ENCODE measurements at regions not wholly inside any gene's neighbourhood (a gene's known extent, or its start where the extent isn't known, plus 50 kb on each side); places are given as distances from the start of the nearest gene placed in this dataset.

DNA sequence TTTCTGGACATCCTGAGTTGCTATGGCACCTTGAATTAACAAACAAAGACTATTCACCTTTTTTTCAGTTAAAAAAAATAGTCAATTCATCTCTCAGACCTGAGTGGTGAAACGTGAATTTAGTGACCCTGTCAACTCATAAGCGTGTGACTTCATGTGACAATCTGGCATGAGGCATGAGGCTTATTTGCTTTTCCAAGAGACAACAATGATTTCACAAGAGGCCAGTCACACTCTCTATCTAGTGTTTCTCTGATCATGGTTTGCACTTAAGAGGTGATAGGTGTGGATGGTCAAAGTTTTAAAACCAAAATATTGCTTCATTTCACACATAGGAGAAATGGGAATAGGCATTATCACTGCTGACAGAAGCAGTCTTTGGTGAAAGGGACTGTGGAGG lies 559.6 kb upstream of the ACO1 start:
- TF ChIP-seq, protein P1, sequence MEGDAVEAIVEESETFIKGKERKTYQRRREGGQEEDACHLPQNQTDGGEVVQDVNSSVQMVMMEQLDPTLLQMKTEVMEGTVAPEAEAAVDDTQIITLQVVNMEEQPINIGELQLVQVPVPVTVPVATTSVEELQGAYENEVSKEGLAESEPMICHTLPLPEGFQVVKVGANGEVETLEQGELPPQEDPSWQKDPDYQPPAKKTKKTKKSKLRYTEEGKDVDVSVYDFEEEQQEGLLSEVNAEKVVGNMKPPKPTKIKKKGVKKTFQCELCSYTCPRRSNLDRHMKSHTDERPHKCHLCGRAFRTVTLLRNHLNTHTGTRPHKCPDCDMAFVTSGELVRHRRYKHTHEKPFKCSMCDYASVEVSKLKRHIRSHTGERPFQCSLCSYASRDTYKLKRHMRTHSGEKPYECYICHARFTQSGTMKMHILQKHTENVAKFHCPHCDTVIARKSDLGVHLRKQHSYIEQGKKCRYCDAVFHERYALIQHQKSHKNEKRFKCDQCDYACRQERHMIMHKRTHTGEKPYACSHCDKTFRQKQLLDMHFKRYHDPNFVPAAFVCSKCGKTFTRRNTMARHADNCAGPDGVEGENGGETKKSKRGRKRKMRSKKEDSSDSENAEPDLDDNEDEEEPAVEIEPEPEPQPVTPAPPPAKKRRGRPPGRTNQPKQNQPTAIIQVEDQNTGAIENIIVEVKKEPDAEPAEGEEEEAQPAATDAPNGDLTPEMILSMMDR (IDR thresholded peaks at IDR 0.05; ENCODE audit: low read depth, low read length): no peak
- no peak for DNase-seq (ENCODE audit: extremely low read depth, low read depth)

- TF ChIP-seq, protein P1 (IDR thresholded peaks at IDR 0.05; ENCODE audit: low read depth, low read length): no peak
Observed at GRCh38 chr9:31837211-31837610, 547.2 kb upstream of the ACO1 start.

GRCh38 chr9:31839273-31839672 lies 545.2 kb upstream of the ACO1 start:
- TF ChIP-seq, protein P1 (IDR thresholded peaks at IDR 0.05; ENCODE audit: low read depth, low read length): no peak
- DNase-seq (ENCODE audit: extremely low read depth, low read depth): no peak

More at GRCh38 chr9:31837211-31837610, 547.2 kb upstream of the ACO1 start:
- DNase-seq (ENCODE audit: extremely low read depth, low read depth): no peak

GRCh38 chr9:31840702-31841101 lies 543.7 kb upstream of the ACO1 start:
- TF ChIP-seq, protein P1 (IDR thresholded peaks at IDR 0.05; ENCODE audit: low read depth, low read length): no peak
- DNase-seq (ENCODE audit: extremely low read depth, low read depth): no peak

DNA sequence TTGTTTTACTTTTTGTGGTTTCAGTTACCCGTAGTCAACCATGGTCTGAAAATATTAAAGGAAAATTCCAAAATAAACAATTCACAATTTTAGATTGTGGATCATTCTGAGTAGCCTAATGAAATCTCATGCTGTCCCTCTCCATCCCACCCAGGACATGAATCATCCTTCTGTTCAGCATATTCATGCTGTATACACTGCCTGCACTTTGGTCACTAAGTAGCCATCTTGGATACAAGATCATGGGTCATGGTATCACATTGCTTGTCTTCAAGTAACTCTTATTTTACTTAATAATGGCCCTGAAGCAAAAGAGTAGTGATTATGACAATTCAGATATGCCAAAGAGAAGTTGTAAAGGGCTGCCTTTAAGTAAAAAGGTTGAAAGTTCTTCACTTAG lies 536.5 kb upstream of the ACO1 start:
- no peak for DNase-seq (ENCODE audit: extremely low read depth, low read depth)
- TF ChIP-seq, protein P1 (IDR thresholded peaks at IDR 0.05; ENCODE audit: low read depth, low read length): no peak

- DNase-seq (ENCODE audit: extremely low read depth, low read depth): no peak
- TF ChIP-seq, protein P1 (IDR thresholded peaks at IDR 0.05; ENCODE audit: low read depth, low read length): no peak
Observed at GRCh38 chr9:31848505-31849285, 535.7 kb upstream of the ACO1 start.

GRCh38 chr9:31854187-31854586 lies 530.3 kb upstream of the ACO1 start:
- TF ChIP-seq, protein P1 (IDR thresholded peaks at IDR 0.05; ENCODE audit: low read depth, low read length): no peak
- no peak for DNase-seq (ENCODE audit: extremely low read depth, low read depth)

Data from AG09319 (cell line).